ENCODE measurements at regions not wholly inside any gene's neighbourhood (a gene's known extent, or its start where the extent isn't known, plus 50 kb on each side); places are given as distances from the start of the nearest gene placed in this dataset.
"Not testable (repeated sequence)": the region's sequence is repeated elsewhere in the genome, so short reads cannot be mapped to it uniquely, and the experiment has no call there.

DNA sequence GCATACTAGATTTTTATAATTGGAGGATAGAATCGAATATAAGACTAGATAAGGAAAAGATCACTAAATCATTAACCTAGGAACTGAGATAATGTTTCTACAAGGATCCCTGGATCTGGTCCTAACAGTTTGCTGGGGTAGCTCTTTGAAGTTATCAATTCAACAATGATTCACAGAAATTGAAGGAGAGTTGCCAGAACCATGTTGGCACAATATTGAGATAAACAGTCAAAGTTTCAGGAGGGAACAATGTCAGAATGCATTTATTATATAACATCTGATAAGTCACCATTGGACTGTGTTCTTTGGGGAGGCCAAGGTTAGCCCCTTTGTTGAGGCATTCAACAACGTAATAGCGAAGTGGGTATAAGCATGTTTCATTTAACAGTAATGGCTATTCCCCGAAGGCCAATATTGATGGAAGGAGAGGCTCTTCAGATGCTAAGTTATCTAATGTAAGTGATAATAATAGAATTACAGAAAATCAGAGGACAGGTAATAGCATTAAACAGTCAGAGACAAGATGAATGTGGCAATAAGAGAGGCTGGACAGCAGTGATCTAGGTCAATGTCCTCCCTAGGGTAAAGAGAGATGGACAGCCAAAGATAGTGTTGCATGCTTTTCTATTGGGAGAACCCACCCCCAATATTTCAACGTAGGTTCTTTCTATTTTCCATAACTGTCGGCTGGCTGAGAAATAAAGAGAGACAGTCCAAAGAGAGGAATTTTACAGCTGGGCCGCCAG is 604.8 kb upstream of the GYPC start:
- Histone ChIP-seq H3K4me2 (replicated peaks; ENCODE audit: extremely low read depth, low read length, poor library complexity, severe bottlenecking) (no peak overlapping the region), H3K4me3 (replicated peaks in 1 of 3; ENCODE audit: low read depth in 2 of 3, low read length in 3 of 3) (no peak overlapping the region), H3K79me2 (ENCODE audit: insufficient read depth, low read length) (no peaks in the 10 kb centered on the region), H3K4me1 (ENCODE audit: control insufficient read depth in 1 of 2, insufficient read depth in 2 of 2, low read length in 2 of 2) (no peaks in the 10 kb centered on the region), H3K9me3 (replicated peaks in 1 of 2; ENCODE audit: control insufficient read depth in 1 of 2, insufficient read depth in 1 of 2, low read length in 2 of 2) (peaks cover 9 to 20% of the 10 kb centered on the region in 2 donors), H2AFZ (ENCODE audit: insufficient read depth, low read depth, low read length, poor library complexity, severe bottlenecking) (no peak overlapping the region), H3K9ac (ENCODE audit: insufficient read depth, low read length, poor library complexity, severe bottlenecking) (no peak overlapping the region), H3K27me3 (ENCODE audit: control insufficient read depth in 2 of 2, insufficient read depth in 2 of 2, low read length in 2 of 2) (no peaks in the 10 kb centered on the region), H4K20me1 (ENCODE audit: insufficient read depth, low read length) (no peaks in the 10 kb centered on the region), H3K36me3 (replicated peaks in 1 of 2; ENCODE audit: control insufficient read depth in 1 of 2, insufficient read depth in 2 of 2, low read length in 2 of 2) (no peaks in the 10 kb centered on the region), H3K27ac (ENCODE audit: low read depth in 1 of 2, low read length in 2 of 2) (no peak overlapping the region)
- DNase-seq, result no peak
- Mint-ChIP-seq H3K27me3 (ENCODE audit: low read depth in 3 of 3) (no peaks in the 10 kb centered on the region), H3K4me3 (no peak overlapping the region), H3K36me3 (no peaks in the 10 kb centered on the region), H3K27ac (no peak overlapping the region), H3K4me1 (no peaks in the 10 kb centered on the region), H3K9me3 (peaks cover 5 to 11% (median 7%) of the 10 kb centered on the region in 7 donors)
- intact Hi-C loops (cut with micrococcal nuclease), result no loop called here
- TF ChIP-seq, protein P1, sequence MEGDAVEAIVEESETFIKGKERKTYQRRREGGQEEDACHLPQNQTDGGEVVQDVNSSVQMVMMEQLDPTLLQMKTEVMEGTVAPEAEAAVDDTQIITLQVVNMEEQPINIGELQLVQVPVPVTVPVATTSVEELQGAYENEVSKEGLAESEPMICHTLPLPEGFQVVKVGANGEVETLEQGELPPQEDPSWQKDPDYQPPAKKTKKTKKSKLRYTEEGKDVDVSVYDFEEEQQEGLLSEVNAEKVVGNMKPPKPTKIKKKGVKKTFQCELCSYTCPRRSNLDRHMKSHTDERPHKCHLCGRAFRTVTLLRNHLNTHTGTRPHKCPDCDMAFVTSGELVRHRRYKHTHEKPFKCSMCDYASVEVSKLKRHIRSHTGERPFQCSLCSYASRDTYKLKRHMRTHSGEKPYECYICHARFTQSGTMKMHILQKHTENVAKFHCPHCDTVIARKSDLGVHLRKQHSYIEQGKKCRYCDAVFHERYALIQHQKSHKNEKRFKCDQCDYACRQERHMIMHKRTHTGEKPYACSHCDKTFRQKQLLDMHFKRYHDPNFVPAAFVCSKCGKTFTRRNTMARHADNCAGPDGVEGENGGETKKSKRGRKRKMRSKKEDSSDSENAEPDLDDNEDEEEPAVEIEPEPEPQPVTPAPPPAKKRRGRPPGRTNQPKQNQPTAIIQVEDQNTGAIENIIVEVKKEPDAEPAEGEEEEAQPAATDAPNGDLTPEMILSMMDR (IDR thresholded peaks at IDR 0.05), result no peak
- WGBS (ENCODE audit: insufficient coverage), result 94% methylated on average over 4 of the region's 7 CpGs

DNA sequence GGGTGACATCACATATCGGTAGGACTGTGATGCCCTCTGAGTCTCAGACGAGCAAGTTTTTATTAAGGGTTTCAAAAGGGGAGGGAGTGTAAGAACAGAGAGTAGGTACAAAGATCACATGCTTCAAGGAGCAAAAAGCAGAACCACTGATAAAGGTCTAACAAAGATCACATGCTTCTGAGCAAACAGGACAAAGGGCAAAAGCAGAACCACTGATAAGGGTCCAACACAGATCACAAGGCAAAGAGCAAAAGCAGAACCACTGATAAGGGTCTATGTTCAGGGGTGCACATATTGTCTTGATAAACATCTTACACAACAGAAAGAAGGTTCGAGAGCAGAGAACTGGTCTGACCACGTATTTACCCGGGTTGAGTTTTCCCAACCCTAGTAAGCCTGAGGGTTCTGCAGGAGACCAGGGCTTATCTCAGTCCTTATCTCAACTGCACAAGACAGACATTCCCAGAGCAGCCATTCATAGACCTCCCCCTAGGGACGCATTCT is 604.2 kb upstream of the GYPC start:
- H3K4me3 Mint-ChIP-seq; intact Hi-C loops (cut with micrococcal nuclease); H3K4me2 ChIP-seq (replicated peaks; ENCODE audit: extremely low read depth, low read length, poor library complexity, severe bottlenecking); H3K36me3 ChIP-seq (replicated peaks in 1 of 2; ENCODE audit: control insufficient read depth in 1 of 2, insufficient read depth in 2 of 2, low read length in 2 of 2); H3K9ac ChIP-seq (ENCODE audit: insufficient read depth, low read length, poor library complexity, severe bottlenecking); H3K27ac ChIP-seq (ENCODE audit: low read depth in 1 of 2, low read length in 2 of 2); H3K79me2 ChIP-seq (ENCODE audit: insufficient read depth, low read length); H3K4me3 ChIP-seq (replicated peaks in 1 of 3; ENCODE audit: low read depth in 2 of 3, low read length in 3 of 3); H3K4me1 Mint-ChIP-seq; H2AFZ ChIP-seq (ENCODE audit: insufficient read depth, low read depth, low read length, poor library complexity, severe bottlenecking); H3K4me1 ChIP-seq (ENCODE audit: control insufficient read depth in 1 of 2, insufficient read depth in 2 of 2, low read length in 2 of 2); H3K27ac Mint-ChIP-seq; H3K36me3 Mint-ChIP-seq; H3K27me3 Mint-ChIP-seq (ENCODE audit: low read depth in 3 of 3); DNase-seq; H3K27me3 ChIP-seq (ENCODE audit: control insufficient read depth in 2 of 2, insufficient read depth in 2 of 2, low read length in 2 of 2); H4K20me1 ChIP-seq (ENCODE audit: insufficient read depth, low read length): not testable (repeated sequence)
- peaks cover 9 to 20% of the 10 kb centered on the region in 2 donors for H3K9me3 ChIP-seq (replicated peaks in 1 of 2; ENCODE audit: control insufficient read depth in 1 of 2, insufficient read depth in 1 of 2, low read length in 2 of 2)
- peaks cover 5 to 12% (median 7%) of the 10 kb centered on the region in 7 donors for H3K9me3 Mint-ChIP-seq
- WGBS (ENCODE audit: insufficient coverage), result 65% methylated on average over 4 of the region's 6 CpGs
